ENCODE measurements at regions not wholly inside any gene's neighbourhood (a gene's known extent, or its start where the extent isn't known, plus 50 kb on each side); places are given as distances from the start of the nearest gene placed in this dataset.

GRCh38 chr4:170391066-170391740, 301.4 kb upstream of the AADAT start:
- Mint-ChIP-seq H3K9me3 (no peaks in the 10 kb centered on the region), H3K4me3 (no peak overlapping the region), H3K4me1 (peaks cover 2% of the 10 kb centered on the region), H3K36me3 (ENCODE audit: low read depth) (no peaks in the 10 kb centered on the region), H3K27me3 (ENCODE audit: insufficient read depth) (no peaks in the 10 kb centered on the region), H3K27ac (no peak overlapping the region)
- H3K4me3 ChIP-seq (ENCODE audit: low read length), result no peak overlapping the region
- no peak overlapping the region for H3K27ac ChIP-seq (ENCODE audit: low read depth, low read length)
- DNase-seq, result no peak
- H3K27me3 ChIP-seq (ENCODE audit: control insufficient read depth, insufficient read depth, low read length, poor library complexity, severe bottlenecking), result no peaks in the 10 kb centered on the region
- no peaks in the 10 kb centered on the region for H3K36me3 ChIP-seq (ENCODE audit: control insufficient read depth, insufficient read depth, low read length)
- TF ChIP-seq, protein P1, sequence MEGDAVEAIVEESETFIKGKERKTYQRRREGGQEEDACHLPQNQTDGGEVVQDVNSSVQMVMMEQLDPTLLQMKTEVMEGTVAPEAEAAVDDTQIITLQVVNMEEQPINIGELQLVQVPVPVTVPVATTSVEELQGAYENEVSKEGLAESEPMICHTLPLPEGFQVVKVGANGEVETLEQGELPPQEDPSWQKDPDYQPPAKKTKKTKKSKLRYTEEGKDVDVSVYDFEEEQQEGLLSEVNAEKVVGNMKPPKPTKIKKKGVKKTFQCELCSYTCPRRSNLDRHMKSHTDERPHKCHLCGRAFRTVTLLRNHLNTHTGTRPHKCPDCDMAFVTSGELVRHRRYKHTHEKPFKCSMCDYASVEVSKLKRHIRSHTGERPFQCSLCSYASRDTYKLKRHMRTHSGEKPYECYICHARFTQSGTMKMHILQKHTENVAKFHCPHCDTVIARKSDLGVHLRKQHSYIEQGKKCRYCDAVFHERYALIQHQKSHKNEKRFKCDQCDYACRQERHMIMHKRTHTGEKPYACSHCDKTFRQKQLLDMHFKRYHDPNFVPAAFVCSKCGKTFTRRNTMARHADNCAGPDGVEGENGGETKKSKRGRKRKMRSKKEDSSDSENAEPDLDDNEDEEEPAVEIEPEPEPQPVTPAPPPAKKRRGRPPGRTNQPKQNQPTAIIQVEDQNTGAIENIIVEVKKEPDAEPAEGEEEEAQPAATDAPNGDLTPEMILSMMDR (conservative IDR thresholded peaks at IDR 0.05), result no peak
- no peaks in the 10 kb centered on the region for H3K9me3 ChIP-seq (ENCODE audit: control insufficient read depth, low read length)
- WGBS, 2 experiments (ENCODE audit: insufficient coverage in 1 of 2, insufficient read length in 1 of 2), result 95% methylated on average over 4 of the region's 4 CpGs
- no peak overlapping the region for H3K9ac ChIP-seq (ENCODE audit: extremely low read depth, low read length, poor library complexity, severe bottlenecking)
- no peaks in the 10 kb centered on the region for H3K4me1 ChIP-seq (ENCODE audit: control insufficient read depth, insufficient read depth, low read length)

- H3K9ac ChIP-seq (ENCODE audit: extremely low read depth, low read length, poor library complexity, severe bottlenecking), result no peak overlapping the region
- H3K36me3 ChIP-seq (ENCODE audit: control insufficient read depth, insufficient read depth, low read length), result no peaks in the 10 kb centered on the region
- H3K36me3 Mint-ChIP-seq (ENCODE audit: low read depth), result no peaks in the 10 kb centered on the region
- no peak overlapping the region for H3K27ac Mint-ChIP-seq
- TF ChIP-seq, protein P1 (conservative IDR thresholded peaks at IDR 0.05), result no peak
- H3K27ac ChIP-seq (ENCODE audit: low read depth, low read length), result no peak overlapping the region
- 46 to 53% methylated on average over 4 to 5 of the region's 5 CpGs for WGBS, 2 experiments (ENCODE audit: insufficient coverage in 1 of 2, insufficient read length in 1 of 2)
- no peaks in the 10 kb centered on the region for H3K9me3 ChIP-seq (ENCODE audit: control insufficient read depth, low read length)
- no peaks in the 10 kb centered on the region for H3K9me3 Mint-ChIP-seq
- no peak overlapping the region for H3K4me3 ChIP-seq (ENCODE audit: low read length)
- no peaks in the 10 kb centered on the region for H3K27me3 ChIP-seq (ENCODE audit: control insufficient read depth, insufficient read depth, low read length, poor library complexity, severe bottlenecking)
- no peaks in the 10 kb centered on the region for H3K4me1 ChIP-seq (ENCODE audit: control insufficient read depth, insufficient read depth, low read length)
- H3K27me3 Mint-ChIP-seq (ENCODE audit: insufficient read depth), result no peaks in the 10 kb centered on the region
- H3K4me3 Mint-ChIP-seq, result no peak overlapping the region
- H3K4me1 Mint-ChIP-seq, result peaks cover 2% of the 10 kb centered on the region
- DNase-seq, result no peak
These were observed 299.7 kb upstream of the AADAT start for GRCh38 chr4:170389411-170389810.

- Histone ChIP-seq H3K4me3 (ENCODE audit: low read length) (no peak overlapping the region), H3K9me3 (ENCODE audit: control insufficient read depth, low read length) (no peaks in the 10 kb centered on the region), H3K27ac (ENCODE audit: low read depth, low read length) (no peak overlapping the region), H3K27me3 (ENCODE audit: control insufficient read depth, insufficient read depth, low read length, poor library complexity, severe bottlenecking) (no peaks in the 10 kb centered on the region), H3K9ac (ENCODE audit: extremely low read depth, low read length, poor library complexity, severe bottlenecking) (no peak overlapping the region), H3K36me3 (ENCODE audit: control insufficient read depth, insufficient read depth, low read length) (no peaks in the 10 kb centered on the region), H3K4me1 (ENCODE audit: control insufficient read depth, insufficient read depth, low read length) (no peaks in the 10 kb centered on the region)
- Mint-ChIP-seq H3K27ac (no peak overlapping the region), H3K9me3 (no peaks in the 10 kb centered on the region), H3K4me3 (no peak overlapping the region), H3K27me3 (ENCODE audit: insufficient read depth) (no peaks in the 10 kb centered on the region), H3K36me3 (ENCODE audit: low read depth) (no peaks in the 10 kb centered on the region), H3K4me1 (peaks cover 2% of the 10 kb centered on the region)
- 75 to 96% methylated on average over 1 of the region's 1 CpG for whole genome bisulfite sequencing, 2 experiments (ENCODE audit: insufficient coverage in 1 of 2, insufficient read length in 1 of 2)
- TF ChIP-seq, protein P1 (conservative IDR thresholded peaks at IDR 0.05), result no peak
- no peak for DNase-seq
These were observed 298.5 kb upstream of the AADAT start for GRCh38 chr4:170388255-170388654.
